GM23338 (cell line): ENCODE measurements at regions not wholly inside any gene's neighbourhood (a gene's known extent, or its start where the extent isn't known, plus 50 kb on each side); places are given as distances from the start of the nearest gene placed in this dataset.

ENCODE experiments used
- ATAC-seq: fragments of 200-7000 bp; cut with Tn5 transposase; 3 replicates; pipeline ENCODE4 v1.9.1; 2020
- DNase-seq: peaks from one replicate; pipeline ENCODE4 v3.0.0-alpha.2; 2015; ENCODE audit warnings: low spot score
- H2AFZ ChIP-seq: fragments of 200-600 bp; sonication (generic); 2 replicates; pipeline ENCODE4 v1.8.0; 2016; ENCODE audit warnings: antibody characterized with exemption, mild to moderate bottlenecking, moderate library complexity
- H3F3A ChIP-seq: fragments of 200-600 bp; sonication (generic); replicated peaks from 2 replicates; pipeline ENCODE4 v1.8.0; 2017; ENCODE audit warnings: antibody characterized with exemption, mixed run types, low read depth
- H3K27ac ChIP-seq: fragments of 200-600 bp; sonication (generic); 2 replicates; pipeline ENCODE4 v1.6.1; 2016; ENCODE audit warnings: low read depth
- H3K27me3 ChIP-seq: fragments of 200-600 bp; sonication (generic); 2 replicates; pipeline ENCODE4 v1.8.0; 2016; ENCODE audit warnings: mild to moderate bottlenecking, mixed run types, moderate library complexity; ENCODE audit not compliant: insufficient read depth
- H3K36me3 ChIP-seq: fragments of 200-600 bp; sonication (generic); 2 replicates; pipeline ENCODE4 v1.8.0; 2016; ENCODE audit warnings: mild to moderate bottlenecking; ENCODE audit not compliant: insufficient read depth
- H3K4me1 ChIP-seq: fragments of 200-600 bp; sonication (generic); 2 replicates; pipeline ENCODE4 v1.8.0; 2016; ENCODE audit warnings: mild to moderate bottlenecking, moderate library complexity; ENCODE audit not compliant: insufficient read depth
- H3K4me2 ChIP-seq: fragments of 200-600 bp; sonication (generic); 2 replicates; pipeline ENCODE4 v1.7.1; 2017; ENCODE audit warnings: mixed run types
- H3K4me3 ChIP-seq: fragments of 200-600 bp; sonication (generic); 2 replicates; pipeline ENCODE4 v1.6.1; 2016; ENCODE audit warnings: mixed run types
- H3K79me2 ChIP-seq: fragments of 200-600 bp; sonication (generic); replicated peaks from 2 replicates; pipeline ENCODE4 v1.8.0; 2017; ENCODE audit warnings: mild to moderate bottlenecking; ENCODE audit not compliant: insufficient read depth
- H3K9me2 ChIP-seq: fragments of 200-600 bp; sonication (generic); 2 replicates; pipeline ENCODE4 v1.8.0; 2017; ENCODE audit not compliant: insufficient read depth
- H4K20me1 ChIP-seq: fragments of 200-600 bp; sonication (generic); replicated peaks from 2 replicates; pipeline ENCODE4 v1.8.0; 2017; ENCODE audit warnings: mild to moderate bottlenecking; ENCODE audit not compliant: insufficient read depth
- H3K27ac Mint-ChIP-seq: 2 replicates; pipeline ENCODE4 v1.8.0; 2020; ENCODE audit warnings: inconsistent platforms, mild to moderate bottlenecking, moderate library complexity, mixed read lengths
- H3K27me3 Mint-ChIP-seq: 3 replicates; pipeline ENCODE4 v1.8.0; 2022; ENCODE audit warnings: low read depth, mild to moderate bottlenecking, moderate library complexity, mixed read lengths, inconsistent platforms; ENCODE audit not compliant: insufficient read depth, poor library complexity
- H3K36me3 Mint-ChIP-seq: 3 replicates; pipeline ENCODE4 v1.8.0; 2021; ENCODE audit warnings: low read depth, mild to moderate bottlenecking, inconsistent platforms, moderate library complexity, mixed read lengths
- H3K4me1 Mint-ChIP-seq: 3 replicates; pipeline ENCODE4 v1.8.0; 2020; ENCODE audit warnings: mild to moderate bottlenecking, inconsistent platforms, mixed read lengths
- H3K4me3 Mint-ChIP-seq: 3 replicates; pipeline ENCODE4 v1.8.0; 2021; ENCODE audit warnings: moderate library complexity, mild to moderate bottlenecking, inconsistent platforms, mixed read lengths
- H3K9me3 Mint-ChIP-seq: 3 replicates; pipeline ENCODE4 v1.8.0; 2020; ENCODE audit warnings: moderate library complexity, mild to moderate bottlenecking, inconsistent platforms, mixed read lengths
- CREB1 ChIP-seq: fragments of 250-450 bp; sonication (Bioruptor Pico); IDR thresholded peaks from 2 replicates; pipeline ENCODE4 v1.5.0; 2020; ENCODE audit warnings: low read depth, mild to moderate bottlenecking, moderate library complexity
- EZH2 ChIP-seq: fragments of 200-600 bp; sonication (generic); IDR thresholded peaks from one replicate; pipeline ENCODE4 v1.8.0; 2017; ENCODE audit warnings: antibody characterized with exemption, mild to moderate bottlenecking, low read depth; ENCODE audit not compliant: unreplicated experiment
- EZH2phosphoT487 ChIP-seq: fragments of 200-600 bp; sonication (generic); IDR thresholded peaks from one replicate; pipeline ENCODE4 v1.8.1; 2018; ENCODE audit warnings: antibody characterized with exemption; ENCODE audit not compliant: unreplicated experiment
- JUNB ChIP-seq: IDR thresholded peaks from one replicate; pipeline ENCODE4 v1.6.1; 2016; ENCODE audit warnings: antibody characterized with exemption; ENCODE audit not compliant: unreplicated experiment
- NANOG ChIP-seq: IDR thresholded peaks from 2 replicates; pipeline ENCODE4 v1.6.1; 2016; ENCODE audit warnings: antibody characterized with exemption, borderline replicate concordance
- POLR2AphosphoS5 ChIP-seq: IDR thresholded peaks from 2 replicates; pipeline ENCODE4 v1.6.1; 2016; ENCODE audit warnings: antibody characterized with exemption, low read depth
- REST ChIP-seq: IDR thresholded peaks from one replicate; pipeline ENCODE4 v1.6.1; 2018; ENCODE audit warnings: antibody characterized with exemption; ENCODE audit not compliant: unreplicated experiment
- STAT1 ChIP-seq: IDR thresholded peaks from one replicate; pipeline ENCODE4 v1.6.1; 2016; ENCODE audit warnings: antibody characterized with exemption; ENCODE audit not compliant: unreplicated experiment
- ZNF114 ChIP-seq: fragments of 250-450 bp; sonication (Bioruptor Pico); IDR thresholded peaks from 2 replicates; pipeline ENCODE4 v1.5.0; 2020; ENCODE audit warnings: mild to moderate bottlenecking, moderate library complexity
- ZNF331 ChIP-seq: fragments of 250-450 bp; sonication (Bioruptor Pico); IDR thresholded peaks from 2 replicates; pipeline ENCODE4 v1.5.0; 2020; ENCODE audit warnings: low read depth, mild to moderate bottlenecking, moderate library complexity
- TF ChIP-seq, protein P1 (sequence below), 2 experiments: fragments of 200-600 bp in 1 of 2; sonication (generic) in 1 of 2; conservative IDR thresholded peaks; 2 replicates each; pipeline versions ENCODE4 v1.5.1 to v1.6.1; 2016 to 2017; ENCODE audit warnings: antibody characterized with exemption in 2 of 2, low read depth in 2 of 2, mild to moderate bottlenecking in 2 of 2, moderate library complexity in 1 of 2
- TF ChIP-seq, protein P2 (sequence below): IDR thresholded peaks from 2 replicates; pipeline ENCODE4 v1.6.1; 2016; ENCODE audit warnings: antibody characterized with exemption

DNA sequence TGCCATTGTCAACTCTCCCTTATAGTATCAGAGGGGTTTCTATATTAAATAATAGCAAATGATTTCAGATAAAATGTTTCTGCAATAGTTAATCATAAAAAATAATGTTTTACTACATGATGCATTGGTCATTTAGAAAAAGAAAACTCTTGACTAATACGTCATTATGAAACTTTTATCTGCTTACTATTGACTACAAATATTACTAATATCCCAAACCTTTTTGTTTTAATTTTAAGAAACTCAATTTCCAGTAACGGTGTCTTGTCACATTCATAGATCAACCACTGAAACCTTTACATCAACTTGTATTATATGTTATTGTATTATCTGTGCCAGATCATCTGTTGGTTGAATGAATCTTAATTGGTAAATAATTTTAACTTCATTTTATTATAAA lies 482.9 kb upstream of the SLC35B3 start (continued):
- no peak for TF ChIP-seq NANOG
- TF ChIP-seq POLR2AphosphoS5, result no peak
- TF ChIP-seq EZH2phosphoT487, result no peak

DNA sequence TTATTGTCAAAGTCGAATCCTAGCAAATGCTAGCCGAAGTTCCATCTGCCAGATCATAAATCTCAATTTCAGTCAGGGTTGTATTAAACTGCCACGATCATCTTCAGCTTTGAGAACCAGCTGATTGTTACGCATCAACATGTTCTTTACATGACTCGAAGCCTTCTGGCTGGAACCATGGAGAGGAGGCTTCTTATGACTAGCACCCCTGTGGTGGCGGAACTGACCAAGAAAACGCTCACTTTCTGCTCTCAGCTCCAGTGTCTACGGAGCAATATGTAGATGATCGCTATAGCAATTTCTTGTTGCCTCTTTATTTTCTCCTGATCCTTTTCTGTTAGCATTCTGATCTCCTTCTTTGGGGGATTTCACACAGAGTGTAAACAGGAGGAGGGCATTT lies 479.4 kb upstream of the SLC35B3 start:
- H3K4me2 ChIP-seq, result no peak overlapping the region
- no peaks in the 10 kb centered on the region for H3K4me1 Mint-ChIP-seq
- no peaks in the 10 kb centered on the region for H3K27me3 ChIP-seq
- H3K9me3 Mint-ChIP-seq, result peaks cover 17% of the 10 kb centered on the region
- H2AFZ ChIP-seq, result no peak overlapping the region; the same call in 1 of the 2 replicates
- H4K20me1 ChIP-seq, result no peaks in the 10 kb centered on the region
- H3K4me3 ChIP-seq, result no peak overlapping the region
- peak; percentile 6 for DNase-seq
- TF ChIP-seq, protein P1, sequence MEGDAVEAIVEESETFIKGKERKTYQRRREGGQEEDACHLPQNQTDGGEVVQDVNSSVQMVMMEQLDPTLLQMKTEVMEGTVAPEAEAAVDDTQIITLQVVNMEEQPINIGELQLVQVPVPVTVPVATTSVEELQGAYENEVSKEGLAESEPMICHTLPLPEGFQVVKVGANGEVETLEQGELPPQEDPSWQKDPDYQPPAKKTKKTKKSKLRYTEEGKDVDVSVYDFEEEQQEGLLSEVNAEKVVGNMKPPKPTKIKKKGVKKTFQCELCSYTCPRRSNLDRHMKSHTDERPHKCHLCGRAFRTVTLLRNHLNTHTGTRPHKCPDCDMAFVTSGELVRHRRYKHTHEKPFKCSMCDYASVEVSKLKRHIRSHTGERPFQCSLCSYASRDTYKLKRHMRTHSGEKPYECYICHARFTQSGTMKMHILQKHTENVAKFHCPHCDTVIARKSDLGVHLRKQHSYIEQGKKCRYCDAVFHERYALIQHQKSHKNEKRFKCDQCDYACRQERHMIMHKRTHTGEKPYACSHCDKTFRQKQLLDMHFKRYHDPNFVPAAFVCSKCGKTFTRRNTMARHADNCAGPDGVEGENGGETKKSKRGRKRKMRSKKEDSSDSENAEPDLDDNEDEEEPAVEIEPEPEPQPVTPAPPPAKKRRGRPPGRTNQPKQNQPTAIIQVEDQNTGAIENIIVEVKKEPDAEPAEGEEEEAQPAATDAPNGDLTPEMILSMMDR (conservative IDR thresholded peaks at IDR 0.05; ENCODE audit: low read depth in 2 of 2), result no peak
- TF ChIP-seq CREB1 (CRISPR knock-in tag) (no peak), STAT1 (no peak), ZNF331 (no peak), NANOG (no peak), JUNB (no peak), ZNF114 (CRISPR knock-in tag) (no peak), EZH2phosphoT487 (no peak), REST (no peak)
- H3K9me2 ChIP-seq, result no peaks in the 10 kb centered on the region
- H3K4me1 ChIP-seq, result no peaks in the 10 kb centered on the region
- H3K79me2 ChIP-seq, result no peaks in the 10 kb centered on the region
- H3K27me3 Mint-ChIP-seq, result no peaks in the 10 kb centered on the region
- ATAC-seq, result no peak
- no peak overlapping the region for H3K27ac Mint-ChIP-seq
- no peaks in the 10 kb centered on the region for H3K36me3 ChIP-seq
- H3K27ac ChIP-seq, result no peak overlapping the region
- H3K4me3 Mint-ChIP-seq, result no peak overlapping the region
- H3F3A ChIP-seq, result no peaks in the 10 kb centered on the region
- H3K36me3 Mint-ChIP-seq, result no peaks in the 10 kb centered on the region; the same call in 2 of the 3 replicates

GRCh38 chr6:8908638-8909037 lies 473.3 kb upstream of the SLC35B3 start:
- H4K20me1 ChIP-seq, result no peaks in the 10 kb centered on the region
- no peak overlapping the region for H3K27ac ChIP-seq
- H3K27me3 ChIP-seq, result no peaks in the 10 kb centered on the region
- Mint-ChIP-seq H3K9me3 (peaks cover 17% of the 10 kb centered on the region), H3K27ac (no peak overlapping the region), H3K36me3 (no peaks in the 10 kb centered on the region; the same call in 2 of the 3 replicates), H3K4me1 (no peaks in the 10 kb centered on the region), H3K4me3 (no peak overlapping the region), H3K27me3 (no peaks in the 10 kb centered on the region)
- no peak overlapping the region for H2AFZ ChIP-seq
- DNase-seq (no peak), ATAC-seq (no peak)
- no peak overlapping the region for H3K4me2 ChIP-seq
- H3K36me3 ChIP-seq, result no peaks in the 10 kb centered on the region
- H3K4me3 ChIP-seq, result no peak overlapping the region
- H3K79me2 ChIP-seq, result no peaks in the 10 kb centered on the region
- no peaks in the 10 kb centered on the region for H3K4me1 ChIP-seq
- H3K9me2 ChIP-seq, result no peaks in the 10 kb centered on the region
- H3F3A ChIP-seq, result no peaks in the 10 kb centered on the region
- TF ChIP-seq STAT1 (no peak), EZH2 (no peak), JUNB (no peak), EZH2phosphoT487 (no peak), CREB1 (CRISPR knock-in tag) (no peak), NANOG (no peak)
- TF ChIP-seq, protein P2, sequence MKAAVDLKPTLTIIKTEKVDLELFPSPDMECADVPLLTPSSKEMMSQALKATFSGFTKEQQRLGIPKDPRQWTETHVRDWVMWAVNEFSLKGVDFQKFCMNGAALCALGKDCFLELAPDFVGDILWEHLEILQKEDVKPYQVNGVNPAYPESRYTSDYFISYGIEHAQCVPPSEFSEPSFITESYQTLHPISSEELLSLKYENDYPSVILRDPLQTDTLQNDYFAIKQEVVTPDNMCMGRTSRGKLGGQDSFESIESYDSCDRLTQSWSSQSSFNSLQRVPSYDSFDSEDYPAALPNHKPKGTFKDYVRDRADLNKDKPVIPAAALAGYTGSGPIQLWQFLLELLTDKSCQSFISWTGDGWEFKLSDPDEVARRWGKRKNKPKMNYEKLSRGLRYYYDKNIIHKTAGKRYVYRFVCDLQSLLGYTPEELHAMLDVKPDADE, result no peak
- TF ChIP-seq, protein P1 (conservative IDR thresholded peaks at IDR 0.05; ENCODE audit: low read depth in 2 of 2), result no peak
